OCI-LY7 (cell line): ENCODE measurements at regions not wholly inside any gene's neighbourhood (a gene's known extent, or its start where the extent isn't known, plus 50 kb on each side); places are given as distances from the start of the nearest gene placed in this dataset.

Experiments
- CTCF ChIP-seq: fragments of 200-600 bp; sonication (generic); conservative IDR thresholded peaks from 2 replicates; pipeline ENCODE4 v1.5.1; 2014; ENCODE audit warnings: mild to moderate bottlenecking, antibody characterized with exemption, low read length, moderate library complexity, mixed read lengths
- EZH2phosphoT487 ChIP-seq: fragments of 200-600 bp; sonication (generic); IDR thresholded peaks from 2 replicates; pipeline ENCODE4 v1.6.1; 2018; ENCODE audit warnings: low read depth, borderline replicate concordance, mild to moderate bottlenecking, mixed run types, antibody characterized with exemption, low read length, moderate library complexity, mixed read lengths

- TF ChIP-seq CTCF (no peak), EZH2phosphoT487 (no peak)
These were observed 87.3 kb upstream of the UBAC2 start for GRCh38 chr13:99113351-99113750.
